SH-SY5Y (cell line): ENCODE measurements at regions not wholly inside any gene's neighbourhood (a gene's known extent, or its start where the extent isn't known, plus 50 kb on each side); places are given as distances from the start of the nearest gene placed in this dataset.

Source experiments
- GATA2 ChIP-seq: IDR thresholded peaks from 2 replicates; pipeline ENCODE4 v1.6.1; 2011; ENCODE audit warnings: mild to moderate bottlenecking, low read depth, low read length
- GATA3 ChIP-seq: IDR thresholded peaks from 2 replicates; pipeline ENCODE4 v1.6.1; 2011; ENCODE audit warnings: low read depth, mild to moderate bottlenecking, low read length, moderate library complexity

DNA sequence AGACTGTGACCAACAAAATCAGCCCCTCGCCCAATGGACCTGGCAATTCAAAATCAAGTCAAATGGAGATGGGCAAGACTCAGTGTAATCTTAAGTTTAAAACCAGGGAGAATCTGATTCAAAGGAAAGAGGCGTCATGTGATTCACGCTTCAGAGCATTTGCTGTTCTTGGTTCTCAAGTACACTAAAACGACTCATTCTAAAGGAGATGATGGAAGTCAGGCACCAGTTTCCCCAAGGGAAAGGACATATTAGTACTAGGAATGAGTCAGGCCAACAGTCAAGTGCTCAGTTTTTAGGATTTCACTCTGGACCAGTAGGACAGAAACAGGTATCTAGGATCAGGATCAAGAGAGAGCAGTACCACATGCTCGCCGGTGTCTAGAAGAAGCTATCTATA lies 429.6 kb downstream of the PLPP3 start:
- no peak for TF ChIP-seq GATA3
- no peak for TF ChIP-seq GATA2
